Neural cell (in vitro differentiated cells): ENCODE measurements at regions not wholly inside any gene's neighbourhood (a gene's known extent, or its start where the extent isn't known, plus 50 kb on each side); places are given as distances from the start of the nearest gene placed in this dataset.

ENCODE experiments used
- POLR2AphosphoS5 ChIP-seq: IDR thresholded peaks from 2 replicates; pipeline ENCODE4 v1.6.1; 2012
- TAF1 ChIP-seq: IDR thresholded peaks from 2 replicates; pipeline ENCODE4 v1.6.1; 2012; ENCODE audit warnings: low read depth
- TF ChIP-seq, protein P1 (sequence below): fragments of 450-650 bp; IDR thresholded peaks from 2 replicates; pipeline ENCODE4 v1.5.1; 2014; ENCODE audit warnings: antibody characterized with exemption, mild to moderate bottlenecking, moderate library complexity; ENCODE audit not compliant: poor library complexity, severe bottlenecking
- TF ChIP-seq, protein P2 (sequence below): IDR thresholded peaks from 2 replicates; pipeline ENCODE4 v1.6.1; 2012; ENCODE audit warnings: borderline replicate concordance

GRCh38 chr2:155748131-155748530 lies 584.4 kb downstream of the NR4A2 start:
- TF ChIP-seq, protein P1, sequence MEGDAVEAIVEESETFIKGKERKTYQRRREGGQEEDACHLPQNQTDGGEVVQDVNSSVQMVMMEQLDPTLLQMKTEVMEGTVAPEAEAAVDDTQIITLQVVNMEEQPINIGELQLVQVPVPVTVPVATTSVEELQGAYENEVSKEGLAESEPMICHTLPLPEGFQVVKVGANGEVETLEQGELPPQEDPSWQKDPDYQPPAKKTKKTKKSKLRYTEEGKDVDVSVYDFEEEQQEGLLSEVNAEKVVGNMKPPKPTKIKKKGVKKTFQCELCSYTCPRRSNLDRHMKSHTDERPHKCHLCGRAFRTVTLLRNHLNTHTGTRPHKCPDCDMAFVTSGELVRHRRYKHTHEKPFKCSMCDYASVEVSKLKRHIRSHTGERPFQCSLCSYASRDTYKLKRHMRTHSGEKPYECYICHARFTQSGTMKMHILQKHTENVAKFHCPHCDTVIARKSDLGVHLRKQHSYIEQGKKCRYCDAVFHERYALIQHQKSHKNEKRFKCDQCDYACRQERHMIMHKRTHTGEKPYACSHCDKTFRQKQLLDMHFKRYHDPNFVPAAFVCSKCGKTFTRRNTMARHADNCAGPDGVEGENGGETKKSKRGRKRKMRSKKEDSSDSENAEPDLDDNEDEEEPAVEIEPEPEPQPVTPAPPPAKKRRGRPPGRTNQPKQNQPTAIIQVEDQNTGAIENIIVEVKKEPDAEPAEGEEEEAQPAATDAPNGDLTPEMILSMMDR, result no peak
- TF ChIP-seq TAF1 (no peak), POLR2AphosphoS5 (no peak)
- TF ChIP-seq, protein P2, sequence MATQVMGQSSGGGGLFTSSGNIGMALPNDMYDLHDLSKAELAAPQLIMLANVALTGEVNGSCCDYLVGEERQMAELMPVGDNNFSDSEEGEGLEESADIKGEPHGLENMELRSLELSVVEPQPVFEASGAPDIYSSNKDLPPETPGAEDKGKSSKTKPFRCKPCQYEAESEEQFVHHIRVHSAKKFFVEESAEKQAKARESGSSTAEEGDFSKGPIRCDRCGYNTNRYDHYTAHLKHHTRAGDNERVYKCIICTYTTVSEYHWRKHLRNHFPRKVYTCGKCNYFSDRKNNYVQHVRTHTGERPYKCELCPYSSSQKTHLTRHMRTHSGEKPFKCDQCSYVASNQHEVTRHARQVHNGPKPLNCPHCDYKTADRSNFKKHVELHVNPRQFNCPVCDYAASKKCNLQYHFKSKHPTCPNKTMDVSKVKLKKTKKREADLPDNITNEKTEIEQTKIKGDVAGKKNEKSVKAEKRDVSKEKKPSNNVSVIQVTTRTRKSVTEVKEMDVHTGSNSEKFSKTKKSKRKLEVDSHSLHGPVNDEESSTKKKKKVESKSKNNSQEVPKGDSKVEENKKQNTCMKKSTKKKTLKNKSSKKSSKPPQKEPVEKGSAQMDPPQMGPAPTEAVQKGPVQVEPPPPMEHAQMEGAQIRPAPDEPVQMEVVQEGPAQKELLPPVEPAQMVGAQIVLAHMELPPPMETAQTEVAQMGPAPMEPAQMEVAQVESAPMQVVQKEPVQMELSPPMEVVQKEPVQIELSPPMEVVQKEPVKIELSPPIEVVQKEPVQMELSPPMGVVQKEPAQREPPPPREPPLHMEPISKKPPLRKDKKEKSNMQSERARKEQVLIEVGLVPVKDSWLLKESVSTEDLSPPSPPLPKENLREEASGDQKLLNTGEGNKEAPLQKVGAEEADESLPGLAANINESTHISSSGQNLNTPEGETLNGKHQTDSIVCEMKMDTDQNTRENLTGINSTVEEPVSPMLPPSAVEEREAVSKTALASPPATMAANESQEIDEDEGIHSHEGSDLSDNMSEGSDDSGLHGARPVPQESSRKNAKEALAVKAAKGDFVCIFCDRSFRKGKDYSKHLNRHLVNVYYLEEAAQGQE, result no peak
